Suppressor macrophage treated with lipopolysaccharide for 1 hour (primary cell): ENCODE measurements at regions not wholly inside any gene's neighbourhood (a gene's known extent, or its start where the extent isn't known, plus 50 kb on each side); places are given as distances from the start of the nearest gene placed in this dataset.

ENCODE experiments used
- DNase-seq, 3 donors: peaks; one replicate each; pipeline ENCODE4 v3.0.0-alpha.2; 2020 to 2022

DNA sequence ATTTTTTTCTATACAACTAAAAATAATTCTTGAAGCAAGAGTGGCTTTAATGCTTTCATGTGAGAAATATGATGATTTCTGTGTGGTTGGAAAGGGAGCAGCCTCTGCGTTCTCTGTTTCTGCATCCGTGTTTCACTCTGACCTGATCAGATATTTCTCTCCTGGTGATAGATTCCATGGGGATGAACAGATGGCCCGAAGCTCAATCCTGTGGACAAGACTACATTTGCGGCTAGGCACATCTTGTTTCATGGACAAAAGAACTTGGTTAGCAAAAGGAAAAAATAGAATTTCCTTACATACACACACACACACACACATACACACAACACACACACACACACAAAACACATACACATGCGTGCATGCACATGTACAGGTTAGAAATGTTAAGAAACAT is 218.2 kb upstream of the ADAMTS16 start:
- no peak for DNase-seq

DNA sequence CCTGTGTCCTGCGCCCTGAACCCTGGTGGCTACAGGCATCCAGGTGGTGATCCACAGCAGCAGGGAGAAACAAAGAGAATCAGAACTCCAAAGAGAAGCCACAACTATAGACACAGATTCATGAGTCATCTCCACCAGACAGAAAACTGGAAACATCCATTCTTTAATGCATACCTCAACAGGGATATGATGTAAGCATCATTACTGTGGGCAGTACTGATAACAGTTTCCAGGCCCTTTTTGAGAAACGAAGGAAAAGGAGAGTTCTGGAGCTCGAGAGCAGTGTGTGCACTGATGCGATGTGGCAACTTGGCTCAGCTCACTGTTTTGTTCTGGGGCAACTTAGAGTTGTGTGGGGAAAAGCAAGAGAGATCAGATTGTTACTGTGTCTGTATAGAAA is 215.6 kb upstream of the ADAMTS16 start:
- DNase-seq, result no peak

DNA sequence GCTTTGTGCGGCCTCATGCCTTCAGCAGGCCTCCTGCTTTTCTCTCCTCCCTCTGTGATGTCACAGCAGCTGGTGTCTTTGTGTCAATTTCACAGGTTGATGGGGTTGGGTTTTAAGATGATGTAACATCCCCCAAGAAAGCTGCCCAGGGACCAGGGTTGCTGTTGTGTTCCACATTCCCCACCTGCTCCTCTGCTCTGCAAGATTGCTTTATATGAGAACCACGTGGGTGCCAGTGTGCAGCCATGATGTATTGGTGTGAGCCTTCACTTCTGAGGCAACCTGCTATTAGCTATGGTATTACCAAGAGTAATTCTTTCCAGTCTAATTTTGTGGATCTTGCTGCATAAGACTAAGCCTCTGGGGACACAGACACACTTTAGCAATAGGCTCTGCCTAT is 213.0 kb upstream of the ADAMTS16 start:
- DNase-seq, result no peak

DNA sequence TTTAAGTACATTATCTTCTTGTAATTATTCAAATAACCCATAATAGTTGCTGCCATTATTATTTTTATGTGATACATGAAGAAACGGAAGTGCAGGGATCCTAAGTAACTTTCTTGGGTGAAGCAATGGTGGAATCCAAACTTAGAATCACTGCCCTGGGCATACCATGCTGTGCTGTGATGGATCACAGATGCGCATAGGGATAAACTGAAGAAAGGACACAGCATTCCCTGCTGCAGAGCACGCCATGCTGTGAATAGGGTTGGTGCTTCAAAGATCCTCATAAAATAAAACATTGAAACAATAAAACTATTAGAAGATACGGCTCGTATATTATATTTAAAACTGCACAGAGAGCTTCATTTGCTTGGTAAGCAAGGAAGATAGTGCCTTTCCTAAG is 211.7 kb upstream of the ADAMTS16 start:
- no peak for DNase-seq

DNA sequence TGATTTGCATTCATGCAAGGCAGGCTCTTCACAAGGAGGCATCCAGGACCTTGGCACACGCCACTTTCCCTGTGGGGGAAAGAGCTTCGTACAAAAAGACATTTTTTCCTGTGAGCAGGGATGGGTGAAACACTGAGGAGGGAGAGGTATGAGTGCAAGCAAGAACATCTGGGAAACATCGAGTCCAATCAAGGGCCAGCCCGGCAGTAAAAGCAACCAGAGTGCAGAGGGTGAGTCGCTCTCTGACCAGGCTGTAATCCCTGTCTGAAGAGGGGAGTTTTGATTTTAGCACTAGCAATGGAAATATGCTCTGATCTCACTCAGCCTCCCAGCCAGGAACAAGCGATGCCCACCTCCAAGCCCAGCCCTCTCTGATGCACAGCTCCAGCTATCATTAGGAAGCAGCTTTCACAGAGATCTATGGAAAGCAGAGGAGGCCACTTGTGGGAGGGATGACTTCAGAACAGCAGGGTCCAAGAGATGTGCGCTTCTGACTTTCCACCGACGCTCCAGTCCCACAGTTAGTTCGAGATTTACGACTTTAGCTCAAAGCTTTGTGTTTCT is 211.0 kb upstream of the ADAMTS16 start:
- no peak for DNase-seq

DNA sequence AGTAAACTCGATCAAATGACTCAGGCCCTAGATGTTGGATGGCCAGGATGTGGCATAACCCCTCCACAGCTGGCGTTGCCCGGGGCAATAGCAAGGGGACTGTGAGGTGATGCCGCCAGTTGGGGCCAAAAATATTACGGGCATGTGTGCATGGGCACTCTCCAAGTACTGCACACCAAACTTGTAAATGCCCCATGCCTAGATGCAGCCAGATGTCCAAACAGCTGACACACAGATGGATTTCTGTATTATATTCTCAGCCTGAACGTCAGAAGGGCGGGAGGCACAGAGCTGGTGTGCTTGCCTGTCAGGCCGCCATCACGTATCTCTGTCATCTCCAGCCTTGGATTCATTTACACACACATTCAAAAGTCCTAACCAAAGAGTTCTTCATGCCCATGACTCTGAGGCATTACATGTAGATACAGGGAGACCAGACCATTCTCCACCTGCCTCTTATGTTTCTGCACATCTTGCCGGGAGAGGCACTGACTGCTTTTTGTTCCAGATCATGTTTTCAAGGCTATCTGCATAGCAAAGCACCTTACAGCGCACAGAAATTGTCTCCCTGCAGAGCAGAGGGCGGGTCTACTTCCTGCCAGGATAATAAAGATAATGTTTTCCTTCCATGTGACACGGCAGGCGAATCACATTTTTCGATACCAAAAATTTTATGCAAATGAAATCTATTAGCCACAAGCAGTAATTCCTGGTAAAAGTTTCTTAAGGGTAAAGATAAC is 200.9 kb upstream of the ADAMTS16 start:
- DNase-seq, result no peak

DNA sequence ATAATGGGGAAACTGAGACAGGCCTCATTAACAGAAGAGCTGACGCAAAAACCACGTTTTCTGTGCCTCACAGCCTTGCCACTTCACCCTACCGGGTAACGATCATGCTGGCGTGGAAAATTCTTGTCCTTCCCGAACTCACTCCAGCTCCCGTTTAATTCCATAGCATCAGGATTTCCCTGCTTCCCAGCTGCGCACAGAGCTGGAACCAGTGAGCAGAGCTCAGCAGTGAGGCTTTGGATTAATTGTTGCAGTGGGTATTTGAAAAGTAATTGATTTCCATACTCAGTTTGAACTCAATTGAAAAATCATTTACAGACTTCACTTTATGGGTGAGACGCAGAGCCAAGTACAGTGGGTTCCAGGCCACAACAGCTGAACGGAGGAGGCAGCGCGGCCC is 199.0 kb upstream of the ADAMTS16 start:
- DNase-seq, result no peak

DNA sequence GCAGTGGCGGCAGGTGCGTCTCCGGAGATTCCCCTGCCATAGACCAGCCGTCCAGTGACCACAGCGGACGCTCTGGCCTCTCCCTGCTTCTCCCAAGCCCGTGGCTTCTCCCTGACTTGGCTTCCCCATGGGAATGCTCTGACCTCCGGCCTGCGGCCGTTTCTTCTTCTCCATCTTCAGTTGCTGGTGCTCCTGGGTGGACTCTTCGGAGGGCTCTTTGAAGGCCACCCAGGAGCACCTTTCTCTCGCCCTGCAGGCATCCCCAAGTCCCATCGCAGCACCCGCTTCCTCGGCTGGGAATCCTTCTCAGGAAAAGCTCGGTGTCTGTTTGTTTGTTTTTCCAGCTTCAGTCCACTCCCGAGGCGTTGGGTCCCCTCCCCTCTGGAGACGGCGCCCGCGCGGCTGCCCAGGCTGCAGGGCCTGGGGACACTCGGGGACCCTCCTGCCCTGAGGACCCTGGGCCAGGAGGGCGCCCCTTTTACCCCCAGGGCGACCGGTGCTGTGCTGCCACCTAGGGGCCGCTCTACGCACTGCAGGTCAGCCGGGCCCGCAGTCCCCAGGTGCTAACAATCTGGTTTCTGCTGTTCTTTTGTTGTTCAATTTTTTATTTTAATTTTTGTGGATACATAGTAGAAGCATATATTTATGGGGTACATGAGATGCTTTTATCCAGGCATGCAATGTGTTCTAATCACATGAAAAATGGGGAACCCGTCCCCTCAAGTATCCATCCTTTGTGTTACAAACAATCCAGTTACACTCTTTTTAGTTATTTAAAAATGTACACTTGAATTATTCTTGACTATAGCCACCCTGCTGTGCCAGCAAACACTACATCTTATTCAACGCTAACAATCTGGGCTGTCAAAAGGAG is 197.9 kb upstream of the ADAMTS16 start:
- DNase-seq, result peak in 2 of 3 donors; percentile 10 to 27

DNA sequence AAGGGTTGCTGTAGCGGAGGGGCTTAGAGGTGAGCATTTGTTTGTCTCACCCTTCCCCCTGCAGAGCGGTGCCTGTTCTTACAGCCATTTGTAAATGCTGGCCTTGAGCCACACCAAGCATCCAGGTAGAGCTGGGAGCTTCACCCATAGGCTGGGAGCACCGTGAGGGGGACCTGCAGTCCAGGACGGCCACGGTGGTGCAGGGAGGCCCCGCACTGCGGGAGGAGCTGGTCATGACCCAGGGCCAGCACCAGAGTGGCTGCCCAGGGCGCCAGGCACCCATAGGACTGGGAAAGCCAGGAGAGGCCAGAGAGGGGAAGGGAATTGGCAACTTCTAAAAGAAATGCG is 197.3 kb upstream of the ADAMTS16 start:
- no peak for DNase-seq

DNA sequence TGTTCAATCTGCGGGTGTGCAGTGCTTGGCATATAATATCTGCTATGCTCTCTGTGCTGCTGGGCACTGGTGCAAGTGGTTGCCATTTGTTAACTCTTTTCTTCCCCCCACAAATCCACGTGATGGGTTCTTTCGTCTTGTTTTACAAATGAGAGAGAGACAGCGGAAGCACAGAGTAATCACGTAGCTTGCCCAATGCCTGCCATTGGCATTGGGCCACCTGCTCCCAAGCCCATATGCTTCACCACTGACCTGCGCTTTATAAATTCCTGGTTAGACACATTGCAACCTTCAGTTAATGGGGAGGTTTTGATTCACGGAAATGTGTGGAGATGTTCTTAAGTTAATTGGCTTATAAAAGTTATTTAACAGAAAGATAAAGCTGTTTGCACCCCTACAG is 194.8 kb upstream of the ADAMTS16 start:
- no peak for DNase-seq

DNA sequence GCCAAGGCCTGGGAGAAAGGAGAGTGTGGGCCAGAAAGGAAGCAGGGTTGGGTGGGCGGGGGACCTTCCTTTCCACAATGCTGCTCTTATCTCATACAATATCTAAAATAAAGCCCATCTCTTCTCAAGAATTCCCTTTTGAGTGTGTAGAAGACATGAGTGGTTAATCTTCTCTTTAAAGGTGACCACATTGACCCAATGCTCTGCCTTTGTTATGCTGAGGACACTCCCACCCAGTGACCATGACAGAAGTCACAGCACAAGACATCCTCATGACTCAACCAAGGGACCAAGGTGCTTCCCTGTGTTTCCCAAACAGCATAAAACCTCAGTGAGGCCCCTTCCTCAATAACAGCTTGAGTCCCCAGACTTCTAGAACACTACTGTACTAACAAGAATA is 193.0 kb upstream of the ADAMTS16 start:
- DNase-seq, result no peak

DNA sequence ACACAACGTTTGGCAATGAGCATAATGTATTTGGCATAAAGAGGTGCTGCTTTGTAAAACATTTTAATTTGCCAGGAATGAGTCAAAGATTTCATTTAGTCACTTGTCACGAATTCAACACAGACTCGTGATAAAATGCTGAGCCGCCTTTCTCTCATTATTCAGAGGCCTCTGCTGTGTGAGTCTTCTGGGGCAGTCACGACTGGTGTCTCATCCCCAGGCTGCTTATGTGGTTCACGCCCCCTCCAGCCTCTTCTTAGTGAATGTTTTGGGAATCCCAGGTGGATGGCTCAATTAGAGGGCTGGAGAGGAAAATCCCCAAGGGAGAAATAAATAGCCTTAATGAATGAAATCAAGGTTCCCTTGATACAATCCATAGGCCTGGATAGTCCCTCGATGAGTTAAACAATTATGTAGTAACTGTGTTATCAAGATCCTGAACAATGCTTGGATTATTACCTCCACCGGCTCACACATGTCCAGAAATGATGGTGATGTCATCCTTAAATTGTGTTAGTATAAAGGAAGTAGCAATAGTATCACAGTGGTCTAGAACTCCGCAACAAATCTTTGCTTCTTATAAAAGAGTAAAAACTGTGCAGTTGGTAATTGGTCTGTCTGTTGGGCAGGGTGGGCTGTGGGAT is 192.1 kb upstream of the ADAMTS16 start:
- DNase-seq, result no peak

DNA sequence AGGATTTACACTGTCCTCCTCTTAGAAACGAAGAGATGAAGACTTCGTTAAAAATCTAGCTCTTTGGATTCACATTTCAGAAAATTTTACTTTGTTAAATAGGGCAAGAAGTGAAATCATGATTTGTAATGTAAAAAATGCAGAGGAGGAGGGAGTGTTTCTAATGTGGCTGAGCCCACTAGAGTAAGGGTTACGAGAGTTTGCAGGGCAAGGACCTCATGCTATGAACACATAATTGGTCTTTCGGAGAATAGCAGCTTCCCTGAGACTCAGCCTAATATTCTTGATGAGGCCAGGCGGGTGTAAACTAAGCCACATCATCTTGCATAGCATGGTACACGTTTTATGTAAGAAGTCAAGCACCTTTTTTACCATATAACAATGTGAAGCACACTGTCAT is 191.0 kb upstream of the ADAMTS16 start:
- no peak for DNase-seq

DNA sequence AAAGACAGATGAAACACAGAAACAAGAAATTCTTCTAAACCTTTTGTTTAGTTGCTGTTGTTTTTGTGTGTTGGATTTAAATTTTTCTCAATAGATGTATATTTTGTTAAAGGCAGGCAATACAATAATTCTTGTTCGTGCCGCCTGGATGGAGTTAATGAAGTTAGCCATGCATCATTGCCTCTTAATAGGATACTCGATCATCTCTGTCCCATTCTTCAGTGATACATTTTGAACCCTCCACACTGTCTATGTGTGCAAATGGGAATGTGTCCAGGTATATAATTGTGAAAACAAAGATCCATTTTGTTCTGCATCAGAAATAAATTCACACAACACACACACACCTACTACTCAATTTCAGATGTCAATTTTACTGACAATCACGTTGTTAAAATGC is 186.6 kb upstream of the ADAMTS16 start:
- DNase-seq, result no peak

DNA sequence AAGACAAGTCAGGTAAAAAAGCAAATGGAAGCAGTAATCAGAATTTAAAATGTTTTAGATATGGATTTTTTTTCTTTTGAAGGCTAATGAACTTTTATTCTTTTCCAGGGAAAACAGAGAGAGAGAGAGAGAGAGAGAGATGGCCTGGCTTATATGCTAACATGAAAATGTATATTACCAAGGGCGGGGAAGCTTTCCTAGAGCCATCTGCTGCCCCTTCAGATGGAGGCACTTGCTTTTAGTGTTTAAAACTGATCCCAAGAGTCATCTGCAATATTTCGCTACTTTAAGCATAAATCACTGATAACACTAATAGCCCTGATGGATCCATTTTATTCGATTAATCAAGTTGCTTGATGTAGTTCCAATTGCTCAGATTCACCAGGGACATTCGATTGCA is 186.1 kb upstream of the ADAMTS16 start:
- no peak for DNase-seq

DNA sequence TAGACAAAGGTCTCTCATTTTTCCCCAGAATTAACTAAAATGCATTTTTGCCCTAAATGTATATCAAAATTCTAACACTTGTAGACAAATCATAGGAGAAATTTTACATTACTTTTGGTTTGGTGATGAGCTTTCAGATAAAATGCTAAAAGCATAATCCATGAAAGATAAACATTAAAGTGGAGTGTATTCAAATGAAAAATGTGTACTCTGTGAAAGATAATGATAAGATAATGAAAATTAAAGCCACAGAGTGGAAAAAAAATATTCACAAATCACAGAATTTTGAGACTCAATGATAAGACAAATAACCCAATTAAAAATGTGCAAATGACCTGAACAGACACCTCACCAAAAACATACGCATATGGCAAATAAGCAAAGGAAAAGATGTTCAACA is 176.9 kb upstream of the ADAMTS16 start:
- DNase-seq, result no peak

DNA sequence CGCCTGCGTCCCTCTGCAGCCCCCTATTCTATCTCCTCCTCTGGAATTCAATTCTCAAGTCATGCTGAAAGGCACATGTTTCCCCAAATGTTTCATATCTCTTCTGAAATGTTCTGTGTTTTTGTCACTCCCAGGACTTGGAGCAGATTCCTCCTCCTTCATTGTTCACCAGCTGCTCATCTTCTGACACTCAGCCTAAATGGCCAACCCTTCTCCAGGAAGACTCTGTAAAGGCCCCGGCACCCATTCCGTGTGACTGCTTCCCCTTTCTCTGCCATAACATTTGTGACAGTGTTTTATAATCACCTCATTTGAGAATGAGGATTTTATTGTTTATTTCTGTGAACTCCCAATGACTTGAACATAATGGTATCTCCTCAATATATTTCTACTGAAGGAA is 170.8 kb upstream of the ADAMTS16 start:
- no peak for DNase-seq

DNA sequence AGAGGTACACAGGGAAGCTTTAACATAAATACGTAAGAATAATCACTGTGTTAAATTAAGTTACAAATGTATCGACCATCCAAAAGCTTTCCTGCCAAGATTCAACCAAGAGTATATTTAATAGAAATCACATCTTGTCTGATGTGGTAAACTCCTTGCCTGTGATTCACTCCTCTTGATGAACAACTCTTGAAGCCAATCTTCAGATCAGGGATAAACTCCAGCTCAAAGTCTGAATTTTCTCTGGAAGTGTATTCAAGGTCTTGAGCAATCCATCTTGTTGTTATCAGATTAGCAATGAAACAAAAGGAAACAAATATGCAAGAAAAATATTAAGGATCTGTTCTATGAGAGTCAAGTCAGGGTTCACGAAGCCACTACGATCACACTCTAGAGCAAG is 170.0 kb upstream of the ADAMTS16 start:
- DNase-seq, result no peak

DNA sequence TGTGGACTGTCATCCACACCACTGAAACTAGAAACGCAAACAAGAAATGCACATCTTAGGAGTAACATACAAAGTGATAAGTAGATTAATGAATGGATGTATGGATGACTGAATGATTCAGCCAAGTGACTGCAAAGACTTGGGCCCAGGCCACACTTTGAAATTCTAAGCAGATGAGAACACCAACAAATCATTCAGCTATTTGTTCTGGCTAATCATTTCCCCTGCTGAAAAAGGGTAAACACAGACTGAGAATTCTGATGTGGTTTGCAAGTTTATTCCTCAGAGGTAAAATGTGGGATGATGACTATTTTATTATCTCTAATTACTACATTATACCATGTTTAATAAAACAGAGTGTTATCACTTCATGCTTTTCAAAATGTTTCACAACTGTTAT is 163.2 kb upstream of the ADAMTS16 start:
- no peak for DNase-seq

DNA sequence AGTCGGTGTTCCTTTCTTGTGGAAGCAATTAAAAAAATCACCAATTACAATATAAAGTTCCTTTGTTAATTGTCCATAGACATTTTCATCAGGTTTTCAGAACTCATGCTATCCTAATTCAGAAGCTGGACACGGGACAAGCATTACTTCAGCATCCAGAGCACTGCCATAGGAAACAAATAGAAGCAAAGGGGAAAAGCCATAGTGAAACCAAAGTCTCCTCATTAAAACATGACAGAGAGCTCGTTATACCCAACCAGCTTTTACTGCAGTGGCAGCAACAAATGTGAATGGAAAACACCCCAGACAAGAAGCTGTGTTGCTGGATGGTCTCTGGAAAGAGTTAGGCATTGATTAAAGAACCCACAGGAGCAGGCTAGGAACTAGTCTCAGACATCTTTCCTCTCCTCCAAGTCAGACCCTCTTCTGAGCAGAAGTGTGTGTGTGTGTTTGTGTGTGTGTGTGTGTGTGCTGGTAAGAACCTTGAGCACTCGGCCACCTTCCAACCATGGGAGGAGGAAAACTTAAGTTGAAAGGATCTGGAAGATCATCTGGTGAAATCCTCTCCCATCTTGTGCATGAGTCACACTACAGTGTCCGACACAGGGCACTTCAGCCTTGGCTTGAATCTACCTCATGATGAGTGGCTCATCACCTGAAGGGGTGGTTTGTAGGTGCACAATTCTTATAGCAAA is 162.6 kb upstream of the ADAMTS16 start:
- DNase-seq, result no peak

DNA sequence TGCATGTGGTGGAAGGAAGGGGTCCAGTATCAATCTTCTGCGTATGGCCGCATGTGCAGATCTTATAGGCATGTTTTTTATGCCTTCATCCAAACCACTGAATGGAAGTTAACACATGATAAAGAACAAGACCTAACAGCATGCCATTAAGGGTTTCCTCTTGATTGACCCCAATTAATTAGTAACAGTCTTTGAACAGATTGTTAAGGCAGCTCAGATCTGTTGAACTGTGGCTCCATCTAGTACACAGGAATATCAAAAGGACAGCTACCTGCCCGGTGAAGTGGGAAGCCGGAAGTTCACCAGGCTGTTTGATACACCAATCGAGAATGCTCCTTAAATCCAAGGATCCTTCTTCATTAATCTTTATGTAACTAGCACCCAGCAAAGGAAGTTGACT is 159.9 kb upstream of the ADAMTS16 start:
- DNase-seq, result no peak

DNA sequence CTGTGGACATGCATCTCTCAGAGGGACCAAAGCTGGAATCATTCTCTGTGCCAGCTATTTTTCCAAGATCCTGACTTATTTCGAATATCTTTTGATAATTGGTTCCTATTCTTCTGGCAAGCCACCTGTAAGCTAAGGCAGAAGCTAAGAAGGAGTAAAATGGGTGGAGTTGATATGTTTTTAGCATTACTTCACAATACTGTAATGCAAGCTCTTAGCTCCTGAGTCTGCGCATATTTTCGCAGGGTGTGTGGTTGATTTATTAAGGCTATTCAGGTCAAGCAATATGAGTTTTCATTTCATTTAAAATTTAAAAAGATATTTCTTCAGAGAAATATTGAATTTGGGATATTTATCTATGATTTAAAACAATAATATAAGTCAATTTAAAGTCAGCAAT is 158.5 kb upstream of the ADAMTS16 start:
- no peak for DNase-seq

DNA sequence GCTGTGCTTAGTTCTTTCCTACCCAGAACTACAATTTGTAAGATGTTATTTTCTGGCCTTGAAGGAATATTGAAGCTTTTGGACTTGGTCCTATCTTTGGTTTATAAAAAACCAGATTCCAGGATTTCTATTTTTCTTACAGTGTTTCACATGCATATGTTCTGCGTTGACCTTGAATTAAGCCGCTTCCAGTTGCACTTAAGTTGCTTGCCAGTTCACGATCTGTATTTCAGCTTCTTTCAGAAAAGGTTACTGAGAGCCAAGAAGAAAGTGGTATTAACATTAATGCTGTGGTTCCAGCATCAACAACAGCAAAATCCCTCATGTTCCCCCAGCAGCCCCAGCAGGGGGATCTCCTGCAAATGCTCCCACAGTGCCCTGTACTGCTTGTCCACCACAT is 156.4 kb upstream of the ADAMTS16 start:
- no peak for DNase-seq
